Heart left ventricle (tissue), 16 donors: ENCODE measurements at regions not wholly inside any gene's neighbourhood (a gene's known extent, or its start where the extent isn't known, plus 50 kb on each side); places are given as distances from the start of the nearest gene placed in this dataset.

Experiments
- ATAC-seq, 4 donors: fragments of 200-7000 bp; cut with Tn5 transposase; one replicate each; pipeline ENCODE4 v1.9.1; 2020 to 2022; ENCODE audit warnings: moderate library complexity in 4 of 4, mild to moderate bottlenecking in 3 of 4, moderate number of reproducible peaks in 1 of 4
- DNase-seq, 5 donors: peaks; one replicate each; pipeline ENCODE4 v3.0.0-alpha.2; 2020
- H3K27ac ChIP-seq, 12 donors: fragments of 200-600 bp; sonication (generic) in 4 of 12; one replicate each; pipeline versions ENCODE4 v1.5.0 to v1.8.0; 2016 to 2022; ENCODE audit warnings: mild to moderate bottlenecking in 2 of 12
- H3K27me3 ChIP-seq, 9 donors: fragments of 200-600 bp; sonication (generic) in 2 of 9; one replicate each; pipeline versions ENCODE4 v1.5.1 to v1.8.0; 2016 to 2022; ENCODE audit warnings: mild to moderate bottlenecking in 3 of 9
- H3K36me3 ChIP-seq, 9 donors: fragments of 200-600 bp; sonication (generic) in 2 of 9; one replicate each; pipeline versions ENCODE4 v1.5.0 to v1.8.0; 2018 to 2022; ENCODE audit warnings: mild to moderate bottlenecking in 2 of 9
- H3K4me1 ChIP-seq, 12 donors: fragments of 200-600 bp; sonication (generic) in 4 of 12; one replicate each; pipeline versions ENCODE4 v1.5.0 to v1.8.0; 2016 to 2022; ENCODE audit warnings: mild to moderate bottlenecking in 3 of 12
- H3K4me3 ChIP-seq, 12 donors: fragments of 200-600 bp; sonication (generic) in 4 of 12; one replicate each; pipeline versions ENCODE4 v1.5.0 to v1.8.0; 2017 to 2022; ENCODE audit warnings: mild to moderate bottlenecking in 9 of 12, moderate library complexity in 4 of 12
- H3K9me3 ChIP-seq, 12 donors: fragments of 200-600 bp; sonication (generic) in 4 of 12; one replicate each; pipeline versions ENCODE4 v1.5.0 to v1.8.0; 2016 to 2022; ENCODE audit warnings: mild to moderate bottlenecking in 1 of 12
- POLR2A ChIP-seq, 2 donors: fragments of 450-650 bp; IDR thresholded peaks; one replicate each; pipeline ENCODE4 v1.6.1; 2017; ENCODE audit warnings: antibody characterized with exemption in 2 of 2, mild to moderate bottlenecking in 2 of 2, moderate library complexity in 2 of 2
- WGBS, 4 donors: extraction: QIAGEN DNeasy Blood & Tissue Kit in 2 of 4; methylation state at CpG; one replicate each; pipeline versions ENCODE4 v1.1.5 to v1.1.7; 2013 to 2018; 5-methylcytosine and 5-hydroxymethylcytosine counted together
- intact Hi-C, 10 donors: fragments of 100-400 bp; cut with DNase I; formaldehyde crosslinking; loops; one replicate each; pipeline versions ENCODE4 v1.11.1 to v1.14.2; 2022
- TF ChIP-seq, protein P1 (sequence below), 12 donors: fragments of 200-600 bp; sonication (generic) in 4 of 12; IDR thresholded peaks; one replicate each; pipeline versions ENCODE4 v1.5.0 to v1.8.0; 2018 to 2022; ENCODE audit warnings: antibody characterized with exemption in 12 of 12, mild to moderate bottlenecking in 5 of 12
- donor health status: ischemic (EF 13 %, LVEDD 7.1; RV severe dilation, severe dysfunction).
- donor health status: healthy with polysubstance abuse.
- donor health status: DM: no; HTN: yes; CAD: no.
- donor health status: DM: no; HTN: no; CAD: no.
- donor health status: ischemic (EF 25% LVEDD 6.9; RV normal size, moderate dysfunction).
- donor health status: ischemic (EF 25% LVEDD 5.7; RV mildly dilated, moderate dysfunction).
- donor health status: healthy.
- donor health status: DM: yes; HTN: yes; CAD: no.
- donor health status: ischemic (EF 35%, LVEDD 5.7; RV mildly dilated, moderate dysfunction).
- donor health status: nonischemic (EF 11% LVEDD 7.7; RV severe dilation, severe dysfunction).
- donor health status: DM: yes; HTN: yes; CAD: no.
- donor health status: PGD.
- donor health status: ischemic (EF 29% LVEDD 5.4; RV normal size, mild dysfunction).
- donor health status: nonischemic (EF 23%, LVEDD 6.1; RV moderate dilation, normal function).

GRCh38 chr20:11981366-11981947, 63.8 kb downstream of the BTBD3 start:
- ATAC-seq (no peak), DNase-seq (no peak)
- Histone ChIP-seq H3K36me3 (no peaks in the 10 kb centered on the region), H3K9me3 (peaks cover 0 to 7% (median 0%) of the 10 kb centered on the region in 12 donors), H3K27ac (no peak overlapping the region), H3K27me3 (no peaks in the 10 kb centered on the region), H3K4me1 (peaks cover 0 to 15% (median 0%) of the 10 kb centered on the region in 12 donors), H3K4me3 (no peak overlapping the region)
- intact Hi-C loops: no loop called here
- no peak for TF ChIP-seq POLR2A (IDR thresholded peaks at IDR 0.05)
- TF ChIP-seq, protein P1, sequence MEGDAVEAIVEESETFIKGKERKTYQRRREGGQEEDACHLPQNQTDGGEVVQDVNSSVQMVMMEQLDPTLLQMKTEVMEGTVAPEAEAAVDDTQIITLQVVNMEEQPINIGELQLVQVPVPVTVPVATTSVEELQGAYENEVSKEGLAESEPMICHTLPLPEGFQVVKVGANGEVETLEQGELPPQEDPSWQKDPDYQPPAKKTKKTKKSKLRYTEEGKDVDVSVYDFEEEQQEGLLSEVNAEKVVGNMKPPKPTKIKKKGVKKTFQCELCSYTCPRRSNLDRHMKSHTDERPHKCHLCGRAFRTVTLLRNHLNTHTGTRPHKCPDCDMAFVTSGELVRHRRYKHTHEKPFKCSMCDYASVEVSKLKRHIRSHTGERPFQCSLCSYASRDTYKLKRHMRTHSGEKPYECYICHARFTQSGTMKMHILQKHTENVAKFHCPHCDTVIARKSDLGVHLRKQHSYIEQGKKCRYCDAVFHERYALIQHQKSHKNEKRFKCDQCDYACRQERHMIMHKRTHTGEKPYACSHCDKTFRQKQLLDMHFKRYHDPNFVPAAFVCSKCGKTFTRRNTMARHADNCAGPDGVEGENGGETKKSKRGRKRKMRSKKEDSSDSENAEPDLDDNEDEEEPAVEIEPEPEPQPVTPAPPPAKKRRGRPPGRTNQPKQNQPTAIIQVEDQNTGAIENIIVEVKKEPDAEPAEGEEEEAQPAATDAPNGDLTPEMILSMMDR (IDR thresholded peaks at IDR 0.05): no peak
- WGBS, 4 donors: 90 to 95% (median 93%) methylated on average over 4 of the region's 4 CpGs

DNA sequence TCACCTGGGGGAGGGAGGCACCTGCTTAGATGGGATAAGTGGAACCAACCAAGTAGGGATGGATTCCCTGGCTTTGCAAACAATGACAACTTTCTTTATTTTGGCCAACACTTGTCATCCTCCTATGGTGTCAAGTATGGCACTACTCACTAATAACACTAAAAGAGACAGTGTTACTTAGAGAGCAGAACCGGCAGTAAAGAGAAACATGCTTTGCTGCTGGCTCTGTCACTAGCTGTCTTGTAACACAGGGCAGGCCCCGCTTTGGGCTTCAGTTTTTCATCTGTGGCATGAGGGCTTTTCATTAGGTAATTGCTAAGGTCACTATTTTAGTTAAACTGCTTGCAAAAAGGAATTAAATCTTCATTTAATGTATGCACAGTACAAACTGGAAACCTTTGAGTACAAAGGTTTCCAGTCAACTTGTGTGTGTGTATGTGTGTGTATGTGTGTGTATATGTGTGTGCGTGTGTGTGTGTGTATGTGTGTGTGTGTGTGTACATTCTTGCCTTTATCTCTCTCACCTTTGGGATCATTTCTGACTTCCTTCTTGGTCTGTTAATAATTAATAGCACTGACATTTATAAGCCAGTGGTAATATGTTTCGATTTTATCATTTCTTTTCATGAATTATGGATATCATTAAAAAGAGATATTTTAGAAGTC, 64.7 kb downstream of the BTBD3 start:
- H3K36me3 ChIP-seq: no peaks in the 10 kb centered on the region
- H3K9me3 ChIP-seq: no peaks in the 10 kb centered on the region
- H3K4me1 ChIP-seq: peaks cover 0 to 22% (median 0%) of the 10 kb centered on the region in 12 donors
- H3K4me3 ChIP-seq: no peak overlapping the region
- no peaks in the 10 kb centered on the region for H3K27me3 ChIP-seq
- ATAC-seq: peak; percentile 43 to 90 (median 78)
- DNase-seq: peak in 1 of 5 donors; percentile 51
- TF ChIP-seq POLR2A (IDR thresholded peaks at IDR 0.05): no peak
- TF ChIP-seq, protein P1 (IDR thresholded peaks at IDR 0.05): no peak
- WGBS, 4 donors: 63 to 74% (median 68%) methylated on average over 4 of the region's 4 CpGs
- intact Hi-C loops: no loop called here
- no peak overlapping the region for H3K27ac ChIP-seq

GRCh38 chr20:11982955-11983470, 65.3 kb downstream of the BTBD3 start:
- WGBS, 4 donors: 80 to 92% (median 89%) methylated on average over 8 of the region's 8 CpGs
- DNase-seq (no peak), ATAC-seq (no peak)
- H3K27me3 ChIP-seq: no peaks in the 10 kb centered on the region
- no peak overlapping the region for H3K27ac ChIP-seq
- TF ChIP-seq, protein P1 (IDR thresholded peaks at IDR 0.05): no peak
- no peak for TF ChIP-seq POLR2A (IDR thresholded peaks at IDR 0.05)
- peaks cover 0 to 25% (median 0%) of the 10 kb centered on the region in 12 donors for H3K4me1 ChIP-seq
- intact Hi-C loops: no loop called here
- H3K36me3 ChIP-seq: no peaks in the 10 kb centered on the region
- H3K9me3 ChIP-seq: no peaks in the 10 kb centered on the region
- H3K4me3 ChIP-seq: no peak overlapping the region

DNA sequence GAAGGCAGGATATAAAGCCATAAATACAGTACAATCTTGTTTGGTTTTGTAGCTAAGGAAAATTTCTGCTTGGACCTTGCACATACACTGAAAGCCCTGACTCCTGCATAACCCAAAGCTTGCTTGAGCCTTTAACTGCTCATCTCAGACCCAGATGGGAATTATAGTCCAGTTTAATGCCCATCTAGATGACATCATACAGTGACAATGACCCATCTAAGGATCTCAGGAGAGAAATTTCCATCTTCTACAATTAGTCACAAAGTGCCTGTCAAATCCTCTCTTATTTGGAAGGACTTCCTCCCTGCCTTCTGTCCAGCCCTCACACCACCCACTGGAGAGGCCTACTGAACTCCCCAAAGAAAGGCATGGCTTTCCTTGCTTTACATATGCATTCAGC, 69.3 kb downstream of the BTBD3 start:
- DNase-seq (no peak), ATAC-seq (no peak)
- Histone ChIP-seq H3K27me3 (no peaks in the 10 kb centered on the region), H3K27ac (no peak overlapping the region), H3K4me1 (peaks cover 0 to 17% (median 0%) of the 10 kb centered on the region in 12 donors), H3K36me3 (no peaks in the 10 kb centered on the region), H3K9me3 (no peaks in the 10 kb centered on the region), H3K4me3 (no peak overlapping the region)
- TF ChIP-seq, protein P1 (IDR thresholded peaks at IDR 0.05): no peak
- no peak for TF ChIP-seq POLR2A (IDR thresholded peaks at IDR 0.05)
- intact Hi-C loops: loop anchor here in 1 of 10 donors (5.0 kb wide), 1 partner anchor 65 kb away; no protein-coding TSS in a partner anchor
